ENCODE measurements at regions not wholly inside any gene's neighbourhood (a gene's known extent, or its start where the extent isn't known, plus 50 kb on each side); places are given as distances from the start of the nearest gene placed in this dataset.

DNA sequence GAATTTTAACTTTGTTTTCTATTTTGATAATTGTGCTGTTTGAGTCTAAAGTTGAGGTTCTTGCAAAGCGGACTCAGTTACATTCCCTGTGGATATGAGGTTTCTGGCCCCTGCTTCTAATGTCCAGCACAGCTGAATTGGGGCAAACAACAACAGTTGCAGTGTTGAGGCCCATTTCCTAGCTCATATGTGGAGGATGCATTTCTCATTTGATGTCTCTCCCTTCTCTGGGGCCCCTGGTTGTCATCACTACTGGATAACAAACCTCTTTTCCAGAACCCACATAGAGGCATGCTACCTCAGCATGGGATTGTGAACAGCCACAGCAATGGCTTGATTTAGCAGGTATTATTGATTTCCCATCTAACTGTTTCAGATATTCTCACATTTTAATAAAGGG, 208.2 kb upstream of the VSTM2A start:
- no peaks in the 10 kb centered on the region for H3K36me3 ChIP-seq (ENCODE audit: insufficient read depth, low read length)
- no peak overlapping the region for H3K4me3 ChIP-seq (ENCODE audit: low read depth, low read length, poor library complexity, severe bottlenecking)
- H3K9me3 ChIP-seq (ENCODE audit: low read length): no peaks in the 10 kb centered on the region
- no peaks in the 10 kb centered on the region for H3K4me1 ChIP-seq (ENCODE audit: insufficient read depth, low read length, severe bottlenecking)
- H3K79me2 ChIP-seq (ENCODE audit: insufficient read depth, low read length): no peaks in the 10 kb centered on the region
- TF ChIP-seq EZH2 (IDR thresholded peaks at IDR 0.05; ENCODE audit: borderline replicate concordance, low read length): no peak
- no peak overlapping the region for H3K27ac ChIP-seq (ENCODE audit: low read depth, low read length, poor library complexity, severe bottlenecking)
- no peaks in the 10 kb centered on the region for H3K9me2 ChIP-seq (ENCODE audit: low read depth, low read length)
- no peaks in the 10 kb centered on the region for H3F3A ChIP-seq (ENCODE audit: insufficient read depth, low read length)
- H3K9ac ChIP-seq (ENCODE audit: low read length): no peak overlapping the region
- no peaks in the 10 kb centered on the region for H4K20me1 ChIP-seq (ENCODE audit: insufficient read depth, low read length)
- no peaks in the 10 kb centered on the region for H3K27me3 ChIP-seq (ENCODE audit: insufficient read depth, low read length)
- no peak overlapping the region for H2AFZ ChIP-seq (ENCODE audit: low read length)
- H3K4me2 ChIP-seq (ENCODE audit: low read length): no peak overlapping the region

DNA sequence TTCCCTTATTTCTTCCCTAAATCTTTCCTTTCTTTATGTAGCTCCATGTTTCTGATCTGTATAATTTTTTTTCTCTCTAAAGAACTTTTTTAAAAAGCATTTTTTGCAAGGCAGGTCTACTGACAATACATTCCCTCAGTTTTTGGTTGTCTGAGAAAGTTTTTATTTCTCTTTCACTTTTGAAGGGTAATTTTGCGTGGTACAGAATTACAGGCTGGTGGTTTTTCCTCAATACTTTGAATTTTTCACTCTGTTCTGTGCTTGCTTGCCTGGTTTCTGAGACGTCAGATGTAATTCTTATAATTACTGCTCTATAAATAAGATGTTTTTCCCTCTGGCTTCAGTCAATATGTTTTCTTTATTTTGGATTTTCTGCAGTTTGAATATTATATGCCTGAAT, 205.4 kb upstream of the VSTM2A start:
- H3F3A ChIP-seq (ENCODE audit: insufficient read depth, low read length): no peaks in the 10 kb centered on the region
- H3K79me2 ChIP-seq (ENCODE audit: insufficient read depth, low read length): no peaks in the 10 kb centered on the region
- H4K20me1 ChIP-seq (ENCODE audit: insufficient read depth, low read length): no peaks in the 10 kb centered on the region
- no peaks in the 10 kb centered on the region for H3K9me2 ChIP-seq (ENCODE audit: low read depth, low read length)
- no peak overlapping the region for H3K4me2 ChIP-seq (ENCODE audit: low read length)
- no peaks in the 10 kb centered on the region for H3K36me3 ChIP-seq (ENCODE audit: insufficient read depth, low read length)
- H3K4me1 ChIP-seq (ENCODE audit: insufficient read depth, low read length, severe bottlenecking): no peaks in the 10 kb centered on the region
- H3K4me3 ChIP-seq (ENCODE audit: low read depth, low read length, poor library complexity, severe bottlenecking): no peak overlapping the region
- H3K27ac ChIP-seq (ENCODE audit: low read depth, low read length, poor library complexity, severe bottlenecking): no peak overlapping the region
- no peak overlapping the region for H3K9ac ChIP-seq (ENCODE audit: low read length)
- H3K9me3 ChIP-seq (ENCODE audit: low read length): no peaks in the 10 kb centered on the region
- TF ChIP-seq, protein P1, sequence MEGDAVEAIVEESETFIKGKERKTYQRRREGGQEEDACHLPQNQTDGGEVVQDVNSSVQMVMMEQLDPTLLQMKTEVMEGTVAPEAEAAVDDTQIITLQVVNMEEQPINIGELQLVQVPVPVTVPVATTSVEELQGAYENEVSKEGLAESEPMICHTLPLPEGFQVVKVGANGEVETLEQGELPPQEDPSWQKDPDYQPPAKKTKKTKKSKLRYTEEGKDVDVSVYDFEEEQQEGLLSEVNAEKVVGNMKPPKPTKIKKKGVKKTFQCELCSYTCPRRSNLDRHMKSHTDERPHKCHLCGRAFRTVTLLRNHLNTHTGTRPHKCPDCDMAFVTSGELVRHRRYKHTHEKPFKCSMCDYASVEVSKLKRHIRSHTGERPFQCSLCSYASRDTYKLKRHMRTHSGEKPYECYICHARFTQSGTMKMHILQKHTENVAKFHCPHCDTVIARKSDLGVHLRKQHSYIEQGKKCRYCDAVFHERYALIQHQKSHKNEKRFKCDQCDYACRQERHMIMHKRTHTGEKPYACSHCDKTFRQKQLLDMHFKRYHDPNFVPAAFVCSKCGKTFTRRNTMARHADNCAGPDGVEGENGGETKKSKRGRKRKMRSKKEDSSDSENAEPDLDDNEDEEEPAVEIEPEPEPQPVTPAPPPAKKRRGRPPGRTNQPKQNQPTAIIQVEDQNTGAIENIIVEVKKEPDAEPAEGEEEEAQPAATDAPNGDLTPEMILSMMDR (IDR thresholded peaks at IDR 0.05; ENCODE audit: low read length): no peak
- no peak for TF ChIP-seq EZH2 (IDR thresholded peaks at IDR 0.05; ENCODE audit: borderline replicate concordance, low read length)
- no peak overlapping the region for H2AFZ ChIP-seq (ENCODE audit: low read length)
- no peaks in the 10 kb centered on the region for H3K27me3 ChIP-seq (ENCODE audit: insufficient read depth, low read length)

DNA sequence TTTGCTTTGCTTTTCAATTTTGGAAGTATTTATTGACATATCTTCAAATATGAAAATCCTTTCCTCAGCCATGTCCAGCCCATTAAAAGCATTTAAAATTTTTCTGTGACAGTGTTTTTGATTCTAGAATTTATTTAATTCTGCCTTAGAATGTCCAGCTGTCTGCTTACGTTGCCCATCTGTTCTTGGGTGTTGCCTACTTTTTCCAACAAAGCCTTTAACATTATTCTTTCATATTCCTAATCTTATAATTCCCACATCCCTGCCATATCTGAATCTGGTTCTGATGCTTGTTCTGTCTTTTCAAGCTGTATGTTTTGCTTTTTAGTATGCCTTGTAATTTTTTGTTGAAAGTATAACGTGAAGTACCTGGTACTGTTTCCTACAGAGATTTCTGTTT, 204.7 kb upstream of the VSTM2A start:
- no peak overlapping the region for H3K4me3 ChIP-seq (ENCODE audit: low read depth, low read length, poor library complexity, severe bottlenecking)
- no peaks in the 10 kb centered on the region for H3K27me3 ChIP-seq (ENCODE audit: insufficient read depth, low read length)
- H3K4me2 ChIP-seq (ENCODE audit: low read length): no peak overlapping the region
- H3K27ac ChIP-seq (ENCODE audit: low read depth, low read length, poor library complexity, severe bottlenecking): no peak overlapping the region
- H3K9me3 ChIP-seq (ENCODE audit: low read length): no peaks in the 10 kb centered on the region
- no peaks in the 10 kb centered on the region for H4K20me1 ChIP-seq (ENCODE audit: insufficient read depth, low read length)
- H3F3A ChIP-seq (ENCODE audit: insufficient read depth, low read length): no peaks in the 10 kb centered on the region
- no peak overlapping the region for H2AFZ ChIP-seq (ENCODE audit: low read length)
- no peaks in the 10 kb centered on the region for H3K4me1 ChIP-seq (ENCODE audit: insufficient read depth, low read length, severe bottlenecking)
- H3K9me2 ChIP-seq (ENCODE audit: low read depth, low read length): no peaks in the 10 kb centered on the region
- no peaks in the 10 kb centered on the region for H3K36me3 ChIP-seq (ENCODE audit: insufficient read depth, low read length)
- H3K79me2 ChIP-seq (ENCODE audit: insufficient read depth, low read length): no peaks in the 10 kb centered on the region
- TF ChIP-seq EZH2 (IDR thresholded peaks at IDR 0.05; ENCODE audit: borderline replicate concordance, low read length): no peak
- TF ChIP-seq, protein P1 (IDR thresholded peaks at IDR 0.05; ENCODE audit: low read length): no peak
- H3K9ac ChIP-seq (ENCODE audit: low read length): no peak overlapping the region

GRCh38 chr7:54338319-54338718, 203.9 kb upstream of the VSTM2A start:
- H3F3A ChIP-seq (ENCODE audit: insufficient read depth, low read length): no peaks in the 10 kb centered on the region

More at GRCh38 chr7:54338319-54338718, 203.9 kb upstream of the VSTM2A start:
- Histone ChIP-seq H3K4me1 (ENCODE audit: insufficient read depth, low read length, severe bottlenecking) (no peaks in the 10 kb centered on the region), H4K20me1 (ENCODE audit: insufficient read depth, low read length) (no peaks in the 10 kb centered on the region), H3K9me2 (ENCODE audit: low read depth, low read length) (no peaks in the 10 kb centered on the region), H3K27ac (ENCODE audit: low read depth, low read length, poor library complexity, severe bottlenecking) (no peak overlapping the region), H3K36me3 (ENCODE audit: insufficient read depth, low read length) (no peaks in the 10 kb centered on the region), H3K27me3 (ENCODE audit: insufficient read depth, low read length) (no peaks in the 10 kb centered on the region), H3K4me2 (ENCODE audit: low read length) (no peak overlapping the region), H3K9me3 (ENCODE audit: low read length) (no peaks in the 10 kb centered on the region), H2AFZ (ENCODE audit: low read length) (no peak overlapping the region), H3K9ac (ENCODE audit: low read length) (no peak overlapping the region), H3K79me2 (ENCODE audit: insufficient read depth, low read length) (no peaks in the 10 kb centered on the region), H3K4me3 (ENCODE audit: low read depth, low read length, poor library complexity, severe bottlenecking) (no peak overlapping the region)
- TF ChIP-seq EZH2 (IDR thresholded peaks at IDR 0.05; ENCODE audit: borderline replicate concordance, low read length): no peak
- TF ChIP-seq, protein P1 (IDR thresholded peaks at IDR 0.05; ENCODE audit: low read length): no peak
